ENCODE measurements at regions not wholly inside any gene's neighbourhood (a gene's known extent, or its start where the extent isn't known, plus 50 kb on each side); places are given as distances from the start of the nearest gene placed in this dataset.

DNA sequence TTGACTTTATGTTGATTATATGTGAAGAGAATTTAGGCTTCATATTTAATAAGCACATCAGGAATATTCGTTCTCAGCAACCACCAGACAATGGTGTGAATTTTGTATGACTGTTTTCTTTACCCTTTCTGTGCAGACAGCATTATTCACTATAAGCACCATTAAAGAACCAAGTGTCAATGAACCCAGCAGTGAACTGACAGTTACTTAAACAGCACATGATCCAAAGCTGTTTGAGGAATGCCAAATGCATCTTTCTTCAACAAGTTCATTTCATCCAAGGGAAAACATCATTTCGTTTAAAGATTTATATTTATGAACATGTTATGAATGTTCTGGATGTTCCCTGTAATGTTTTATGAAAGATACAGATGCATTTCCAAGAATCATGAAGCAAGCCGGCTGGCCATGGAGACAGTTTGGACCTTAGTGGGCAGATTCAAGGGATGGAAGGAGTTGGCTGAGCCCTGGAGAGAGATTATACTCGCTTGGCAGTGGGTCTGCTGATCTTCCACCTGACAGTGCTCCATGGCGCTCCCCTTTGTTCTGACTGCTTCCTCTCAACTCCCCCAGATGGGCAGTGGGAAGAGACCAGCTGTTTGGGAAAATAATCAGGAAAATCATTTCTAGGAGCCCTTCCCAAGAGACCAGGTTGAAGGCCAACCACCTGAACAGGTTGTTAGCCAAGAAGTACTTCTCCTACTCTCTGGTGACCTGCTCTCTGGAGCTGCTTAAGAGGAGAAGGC is 326.0 kb upstream of the RSPO3 start:
- no peak overlapping the region for H3K4me3 Mint-ChIP-seq
- no peaks in the 10 kb centered on the region for H3K27me3 Mint-ChIP-seq
- no peak for DNase-seq
- no peaks in the 10 kb centered on the region for H3K36me3 Mint-ChIP-seq
- CTCF ChIA-PET: no interaction called here
- no peaks in the 10 kb centered on the region for H3K9me3 Mint-ChIP-seq
- no peak overlapping the region for H3K27ac Mint-ChIP-seq
- H3K4me1 Mint-ChIP-seq: no peaks in the 10 kb centered on the region

DNA sequence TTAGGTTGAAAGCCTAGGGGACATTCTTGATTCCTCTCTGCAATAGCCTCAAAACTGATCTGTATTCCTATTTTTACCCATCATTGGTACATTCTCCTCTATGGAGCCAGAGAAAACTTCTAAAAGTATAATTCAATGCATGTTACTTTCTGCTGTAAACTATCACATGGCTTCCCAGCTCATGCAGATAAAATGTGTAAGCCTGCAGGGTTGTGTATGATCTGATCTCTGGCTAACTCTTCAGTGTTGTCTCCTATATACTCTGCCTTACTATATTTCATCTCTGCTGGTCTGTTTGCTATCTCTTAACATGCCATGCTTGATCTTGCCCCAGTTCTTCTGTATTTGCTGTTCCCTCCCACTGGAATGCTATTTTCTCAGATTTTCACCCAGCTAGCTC is 323.3 kb upstream of the RSPO3 start:
- CTCF ChIA-PET: interaction anchor here (0.6 to 1.3 kb wide), 2 partner anchors 10 to 619 kb away, joined by 3 to 5 read pairs; no protein-coding TSS in a partner anchor
- Mint-ChIP-seq H3K27ac (no peak overlapping the region), H3K36me3 (no peaks in the 10 kb centered on the region), H3K9me3 (no peaks in the 10 kb centered on the region), H3K4me1 (no peaks in the 10 kb centered on the region), H3K4me3 (no peak overlapping the region), H3K27me3 (no peaks in the 10 kb centered on the region)
- DNase-seq: no peak

DNA sequence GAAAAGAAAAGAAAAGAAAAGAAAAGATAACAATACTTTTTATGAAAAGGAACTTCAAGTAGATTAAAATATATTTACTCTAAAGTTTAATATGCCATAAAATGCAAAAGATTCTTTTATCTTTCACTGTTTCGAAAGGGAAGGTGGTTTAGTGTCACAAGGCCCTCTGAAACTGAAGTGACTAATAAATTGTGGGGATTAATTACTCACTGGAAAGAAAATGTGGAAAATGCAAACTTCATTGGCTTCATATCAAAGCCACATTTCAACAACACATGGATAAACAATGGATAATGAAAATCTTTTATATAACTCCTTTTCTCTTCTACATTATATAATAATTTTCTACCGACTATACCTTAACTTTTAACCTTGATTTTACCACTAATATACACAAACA is 320.5 kb upstream of the RSPO3 start:
- no peak for DNase-seq
- Mint-ChIP-seq H3K4me1 (no peaks in the 10 kb centered on the region), H3K27ac (no peak overlapping the region), H3K27me3 (no peaks in the 10 kb centered on the region), H3K9me3 (no peaks in the 10 kb centered on the region), H3K36me3 (no peaks in the 10 kb centered on the region), H3K4me3 (no peak overlapping the region)
- CTCF ChIA-PET: no interaction called here

DNA sequence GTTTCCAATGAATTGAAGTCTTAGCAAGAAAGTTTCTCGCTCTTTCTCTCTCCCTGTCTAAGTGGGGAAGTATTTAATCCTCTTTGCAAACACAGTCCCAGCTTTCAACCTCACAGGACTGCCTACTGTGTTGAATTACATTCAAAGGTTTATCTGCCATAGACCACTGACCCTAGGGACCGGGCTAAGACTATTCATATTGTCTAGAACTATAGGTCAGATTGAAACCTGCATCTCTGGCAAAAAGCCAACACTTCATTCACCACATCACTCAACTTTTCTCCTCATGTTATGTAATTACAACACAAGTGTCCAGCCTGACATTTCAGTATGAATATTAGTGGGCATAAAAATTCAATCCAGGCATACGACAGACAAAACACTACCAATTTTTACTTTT is 314.7 kb upstream of the RSPO3 start:
- CTCF ChIA-PET: interaction anchor here (0.9 to 2.6 kb wide), 4 partner anchors 16 to 442 kb away, joined by 3 to 9 read pairs (median 4); no protein-coding TSS in a partner anchor
- Mint-ChIP-seq H3K4me3 (no peak overlapping the region), H3K4me1 (no peaks in the 10 kb centered on the region), H3K36me3 (no peaks in the 10 kb centered on the region), H3K9me3 (no peaks in the 10 kb centered on the region), H3K27me3 (no peaks in the 10 kb centered on the region), H3K27ac (no peak overlapping the region)
- DNase-seq: no peak

DNA sequence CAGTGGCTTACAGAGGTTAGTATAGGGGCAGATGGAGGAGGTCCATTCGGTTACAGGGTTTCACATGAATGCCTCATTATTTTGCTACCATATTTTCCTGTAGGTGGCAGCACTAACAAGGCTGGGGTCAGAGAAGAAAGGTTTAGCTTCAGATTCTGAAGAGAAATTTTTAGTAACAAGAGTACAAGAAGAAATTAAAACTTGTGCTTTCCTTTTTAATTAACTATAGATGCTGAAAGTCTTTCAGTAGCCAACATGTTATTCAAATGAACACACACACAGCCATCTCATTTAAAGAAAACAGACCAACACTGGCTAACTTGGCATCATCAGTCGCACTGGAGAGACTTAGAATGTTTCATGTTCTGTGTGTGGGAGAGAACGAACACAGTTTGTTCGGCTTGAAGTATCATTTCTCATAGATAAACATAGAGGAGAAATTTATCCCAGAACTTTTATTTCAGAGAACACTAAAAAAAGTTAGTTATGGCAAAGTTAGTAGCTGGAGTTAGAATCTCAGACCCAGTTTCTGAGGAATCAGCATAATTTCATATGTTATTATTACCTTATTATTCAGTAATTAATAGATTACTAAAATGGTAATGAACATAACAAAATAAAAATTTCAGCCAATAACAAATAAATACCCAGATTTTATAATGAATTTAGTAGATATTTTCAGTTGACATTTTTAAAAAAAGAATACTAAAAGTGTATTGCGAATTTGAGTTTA is 314.0 kb upstream of the RSPO3 start:
- Mint-ChIP-seq H3K4me3 (no peak overlapping the region), H3K4me1 (no peaks in the 10 kb centered on the region), H3K36me3 (no peaks in the 10 kb centered on the region), H3K27me3 (no peaks in the 10 kb centered on the region), H3K9me3 (no peaks in the 10 kb centered on the region), H3K27ac (no peak overlapping the region)
- no peak for DNase-seq
- CTCF ChIA-PET: interaction anchor here (1.4 to 2.6 kb wide), 3 partner anchors 9 to 317 kb away, joined by 4 to 9 read pairs (median 5); no protein-coding TSS in a partner anchor

DNA sequence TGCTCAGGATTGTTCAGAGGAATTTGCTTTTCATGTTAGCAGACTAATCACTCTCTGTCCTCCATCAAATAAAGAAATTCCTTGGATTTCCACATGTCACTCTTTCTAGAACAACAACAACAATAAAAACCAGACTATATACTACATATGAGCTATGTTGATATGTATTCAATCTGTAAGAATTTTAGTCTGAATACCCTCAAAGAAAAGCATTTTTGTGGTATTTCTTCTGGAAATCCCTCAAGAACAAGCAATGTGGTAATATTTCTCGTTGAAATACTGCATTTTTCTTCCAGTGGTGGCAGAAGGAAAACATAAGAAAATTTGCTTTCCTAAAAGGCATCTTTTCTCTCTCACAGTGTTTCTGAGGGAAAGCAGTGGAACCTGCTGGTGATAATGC is 312.6 kb upstream of the RSPO3 start:
- H3K4me1 Mint-ChIP-seq: no peaks in the 10 kb centered on the region
- H3K9me3 Mint-ChIP-seq: no peaks in the 10 kb centered on the region
- no peak overlapping the region for H3K4me3 Mint-ChIP-seq
- no peak overlapping the region for H3K27ac Mint-ChIP-seq
- H3K36me3 Mint-ChIP-seq: no peaks in the 10 kb centered on the region
- no peak for DNase-seq
- CTCF ChIA-PET: no interaction called here
- no peaks in the 10 kb centered on the region for H3K27me3 Mint-ChIP-seq

DNA sequence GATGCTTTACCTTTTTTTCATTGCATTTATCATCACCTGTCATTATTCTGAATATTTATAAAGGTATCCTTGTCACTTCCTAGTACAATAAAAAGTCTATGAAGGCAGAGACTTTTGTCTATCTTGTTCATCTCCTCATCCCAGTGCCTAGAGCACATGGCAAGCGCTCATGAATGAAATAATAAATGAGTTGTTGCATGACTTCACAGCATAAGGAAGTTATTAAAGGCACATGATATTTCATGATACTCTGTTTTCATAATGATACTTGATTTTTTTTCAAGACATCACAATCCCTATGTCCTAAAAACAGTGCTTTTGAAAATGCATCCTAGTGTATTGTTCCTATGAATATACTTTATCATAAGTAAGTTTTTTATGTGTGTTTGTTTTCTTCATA is 310.6 kb upstream of the RSPO3 start:
- CTCF ChIA-PET: no interaction called here
- no peak for DNase-seq
- Mint-ChIP-seq H3K4me3 (no peak overlapping the region), H3K27me3 (no peaks in the 10 kb centered on the region), H3K4me1 (no peaks in the 10 kb centered on the region), H3K36me3 (no peaks in the 10 kb centered on the region), H3K9me3 (no peaks in the 10 kb centered on the region), H3K27ac (no peak overlapping the region)

DNA sequence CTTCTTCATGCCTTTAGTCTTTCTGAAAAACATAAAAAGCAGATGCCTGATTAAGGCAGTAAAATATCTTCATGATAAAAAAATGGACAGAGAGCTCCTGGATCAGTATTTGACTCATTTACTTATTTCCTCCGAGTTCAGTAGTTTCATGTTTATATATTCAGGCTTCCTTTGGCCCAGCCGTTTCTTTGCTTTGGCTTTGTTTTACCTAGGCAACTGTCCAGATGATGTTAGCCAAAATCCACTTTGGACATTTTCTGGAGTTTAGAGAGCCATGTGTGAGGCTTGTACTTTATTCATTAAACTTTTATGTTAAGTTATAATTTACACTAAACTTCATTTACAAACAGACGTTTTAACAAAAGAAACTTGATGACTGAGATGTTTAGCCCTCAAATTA is 307.1 kb upstream of the RSPO3 start:
- Mint-ChIP-seq H3K4me3 (no peak overlapping the region), H3K9me3 (no peaks in the 10 kb centered on the region), H3K27me3 (no peaks in the 10 kb centered on the region), H3K36me3 (no peaks in the 10 kb centered on the region), H3K27ac (no peak overlapping the region), H3K4me1 (no peaks in the 10 kb centered on the region)
- CTCF ChIA-PET: no interaction called here
- no peak for DNase-seq

DNA sequence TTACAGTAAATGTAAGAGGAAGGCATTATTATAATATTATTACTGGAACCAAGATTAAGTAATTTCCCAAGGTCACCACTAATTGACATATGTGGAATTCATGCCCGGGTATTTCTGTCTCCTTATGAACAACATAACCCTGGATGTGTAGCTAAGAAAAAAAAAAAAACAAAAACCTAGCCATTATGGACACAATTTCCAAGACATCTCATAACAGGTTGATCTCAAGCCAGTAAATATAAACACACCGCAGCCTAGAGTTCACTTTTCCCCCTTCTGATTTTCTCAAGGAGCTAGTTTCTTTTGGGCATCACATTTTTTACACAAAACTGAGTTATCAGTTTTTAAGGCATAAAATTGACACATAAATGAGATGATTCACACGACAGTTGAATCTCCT is 306.5 kb upstream of the RSPO3 start:
- H3K4me1 Mint-ChIP-seq: no peaks in the 10 kb centered on the region
- H3K36me3 Mint-ChIP-seq: no peaks in the 10 kb centered on the region
- CTCF ChIA-PET: no interaction called here
- no peak overlapping the region for H3K4me3 Mint-ChIP-seq
- H3K27me3 Mint-ChIP-seq: no peaks in the 10 kb centered on the region
- no peak overlapping the region for H3K27ac Mint-ChIP-seq
- no peaks in the 10 kb centered on the region for H3K9me3 Mint-ChIP-seq
- no peak for DNase-seq

DNA sequence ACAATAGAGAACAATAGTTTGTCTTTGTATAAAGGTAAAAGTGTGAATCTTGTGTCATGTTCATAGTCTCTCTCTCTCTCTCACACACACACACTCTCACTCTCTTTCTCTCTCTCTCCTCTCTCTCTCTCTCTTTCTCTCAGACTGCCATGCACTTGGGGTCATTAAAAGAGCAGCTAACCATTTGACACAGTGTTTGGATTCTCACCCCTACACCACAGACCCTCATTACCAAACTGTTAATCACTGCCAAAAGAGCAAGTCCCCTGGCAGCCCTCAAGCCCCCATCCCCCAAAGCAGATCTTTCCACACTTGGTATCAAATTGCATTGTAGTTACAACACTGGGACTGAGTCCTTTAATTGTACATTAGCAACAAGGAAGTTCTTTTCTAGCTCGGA is 305.8 kb upstream of the RSPO3 start:
- Mint-ChIP-seq H3K27me3 (no peaks in the 10 kb centered on the region), H3K4me1 (no peaks in the 10 kb centered on the region), H3K4me3 (no peak overlapping the region), H3K36me3 (no peaks in the 10 kb centered on the region), H3K27ac (no peak overlapping the region), H3K9me3 (no peaks in the 10 kb centered on the region)
- DNase-seq: no peak
- CTCF ChIA-PET: no interaction called here

DNA sequence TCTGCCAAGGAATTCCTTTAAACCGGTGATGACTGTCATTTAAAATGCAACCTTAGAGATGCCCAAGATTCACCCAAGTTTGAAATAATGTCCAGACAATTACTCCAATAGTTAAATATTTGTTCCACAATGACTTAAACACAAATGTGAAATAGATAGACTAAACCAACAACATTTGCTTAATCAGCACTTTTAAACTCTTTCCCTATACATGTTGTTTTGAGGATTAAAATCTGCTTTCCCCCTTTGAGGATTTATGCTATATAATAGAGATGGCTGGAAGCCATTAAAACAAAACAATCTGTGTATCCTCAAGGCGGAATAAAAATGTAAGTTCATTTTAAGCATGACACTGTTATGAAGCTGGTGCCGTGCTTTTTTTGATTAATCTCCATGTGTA is 297.8 kb upstream of the RSPO3 start:
- no peaks in the 10 kb centered on the region for H3K27me3 Mint-ChIP-seq
- no peaks in the 10 kb centered on the region for H3K9me3 Mint-ChIP-seq
- no peaks in the 10 kb centered on the region for H3K36me3 Mint-ChIP-seq
- H3K4me3 Mint-ChIP-seq: no peak overlapping the region
- CTCF ChIA-PET: no interaction called here
- H3K4me1 Mint-ChIP-seq: no peaks in the 10 kb centered on the region
- no peak for DNase-seq
- no peak overlapping the region for H3K27ac Mint-ChIP-seq

DNA sequence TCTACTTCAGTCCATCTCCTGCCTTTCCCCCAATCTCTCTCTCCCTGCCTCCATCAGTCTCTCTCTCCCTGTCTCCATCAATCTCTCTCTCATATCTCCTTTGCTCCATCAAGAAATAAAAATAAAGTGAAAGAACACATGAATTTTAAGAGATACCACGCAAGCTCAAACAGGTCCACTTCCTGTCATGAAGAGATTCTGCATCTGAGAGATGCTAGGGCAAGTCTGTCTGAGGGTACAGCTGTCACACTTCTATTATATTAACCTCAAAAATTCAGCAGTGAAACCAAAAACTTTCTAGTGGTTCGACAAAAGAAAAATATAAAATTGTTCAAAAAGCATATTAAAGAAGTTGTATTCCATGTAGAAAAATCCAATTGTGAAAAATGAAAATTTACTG is 296.8 kb upstream of the RSPO3 start:
- no peaks in the 10 kb centered on the region for H3K9me3 Mint-ChIP-seq
- H3K27ac Mint-ChIP-seq: no peak overlapping the region
- no peak for DNase-seq
- CTCF ChIA-PET: no interaction called here
- no peaks in the 10 kb centered on the region for H3K36me3 Mint-ChIP-seq
- H3K4me1 Mint-ChIP-seq: no peaks in the 10 kb centered on the region
- H3K4me3 Mint-ChIP-seq: no peak overlapping the region
- no peaks in the 10 kb centered on the region for H3K27me3 Mint-ChIP-seq

DNA sequence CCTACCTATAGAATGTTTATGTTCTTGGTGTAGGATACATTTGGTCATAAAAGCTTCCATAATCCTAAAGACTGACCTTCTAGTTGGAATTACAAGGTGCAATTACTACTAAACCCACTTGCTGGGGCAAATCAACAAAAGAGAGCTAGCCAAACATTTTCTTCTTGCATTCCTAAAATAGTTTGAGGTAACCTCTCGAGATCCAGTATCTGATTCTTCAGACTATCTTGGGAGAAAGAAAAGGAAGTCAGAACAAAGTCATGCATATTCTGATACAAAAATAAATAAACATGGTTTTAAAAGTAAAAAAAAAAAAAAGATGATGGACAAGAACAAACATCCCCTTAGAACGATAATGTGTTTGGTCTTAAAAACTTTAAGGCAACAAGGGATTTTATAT is 294.2 kb upstream of the RSPO3 start:
- Mint-ChIP-seq H3K9me3 (no peaks in the 10 kb centered on the region), H3K36me3 (no peaks in the 10 kb centered on the region), H3K27me3 (no peaks in the 10 kb centered on the region), H3K4me1 (no peaks in the 10 kb centered on the region), H3K4me3 (no peak overlapping the region), H3K27ac (no peak overlapping the region)
- CTCF ChIA-PET: no interaction called here
- DNase-seq: no peak

DNA sequence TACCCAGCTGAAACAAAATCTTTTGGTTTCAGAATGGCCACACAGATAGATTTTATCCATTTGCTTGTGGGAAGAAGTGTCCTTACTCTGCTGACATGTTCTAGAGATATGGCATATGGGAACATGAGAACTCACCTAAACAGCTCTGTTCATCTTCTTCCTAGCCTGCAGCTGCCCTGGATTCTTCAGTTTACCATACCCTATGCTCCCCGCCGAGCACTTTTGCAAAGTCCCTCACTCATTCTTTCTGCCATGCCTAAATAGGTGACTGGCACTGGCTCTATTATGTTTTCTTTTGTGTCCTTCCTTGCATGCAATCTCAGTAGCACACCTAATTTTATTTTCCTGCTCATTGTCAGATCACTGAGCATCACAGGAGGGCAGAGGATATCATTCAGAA is 293.7 kb upstream of the RSPO3 start:
- CTCF ChIA-PET: no interaction called here
- Mint-ChIP-seq H3K27me3 (no peaks in the 10 kb centered on the region), H3K9me3 (no peaks in the 10 kb centered on the region), H3K4me1 (no peaks in the 10 kb centered on the region), H3K36me3 (no peaks in the 10 kb centered on the region), H3K27ac (no peak overlapping the region), H3K4me3 (no peak overlapping the region)
- no peak for DNase-seq

DNA sequence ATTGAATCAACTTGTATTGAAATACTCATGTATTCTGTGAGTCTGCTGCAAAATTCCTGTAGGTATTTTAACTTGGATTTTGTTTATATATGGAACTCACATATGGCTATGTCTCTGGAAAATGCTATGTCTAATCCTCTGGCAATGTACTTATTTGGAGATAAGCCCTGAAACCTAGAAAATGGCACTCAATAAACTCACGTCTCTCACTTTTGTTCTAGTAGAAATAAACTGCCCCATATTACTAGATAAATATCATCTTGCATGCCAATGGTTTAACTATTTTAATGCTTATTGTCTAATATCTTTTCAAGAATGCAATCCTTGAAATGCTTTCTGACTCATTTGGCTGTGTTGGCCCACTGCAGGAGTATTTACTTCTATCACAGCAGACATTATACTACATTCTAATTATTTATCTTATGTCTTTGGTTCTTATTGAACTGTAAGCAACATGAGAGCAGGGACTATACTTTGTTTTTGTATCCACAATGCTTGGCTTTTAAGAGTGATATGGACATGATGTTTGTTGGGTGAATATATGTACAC is 292.2 kb upstream of the RSPO3 start:
- no peak overlapping the region for H3K27ac Mint-ChIP-seq
- no peaks in the 10 kb centered on the region for H3K9me3 Mint-ChIP-seq
- H3K36me3 Mint-ChIP-seq: no peaks in the 10 kb centered on the region
- no peak overlapping the region for H3K4me3 Mint-ChIP-seq
- CTCF ChIA-PET: no interaction called here
- no peaks in the 10 kb centered on the region for H3K4me1 Mint-ChIP-seq
- H3K27me3 Mint-ChIP-seq: no peaks in the 10 kb centered on the region
- DNase-seq: no peak
